ENCODE measurements at regions not wholly inside any gene's neighbourhood (a gene's known extent, or its start where the extent isn't known, plus 50 kb on each side); places are given as distances from the start of the nearest gene placed in this dataset.
"Not testable (repeated sequence)": the region's sequence is repeated elsewhere in the genome, so short reads cannot be mapped to it uniquely, and the experiment has no call there.

- no peak for DNase-seq
Measured at GRCh38 chr6:163744256-163744925, 329.9 kb downstream of the QKI start.

GRCh38 chr6:163743796-163744195 lies 329.3 kb downstream of the QKI start:
- no peak for DNase-seq

GRCh38 chr6:163741743-163742363 lies 327.3 kb downstream of the QKI start:
- DNase-seq, result no peak

- DNase-seq, result no peak
Measured at GRCh38 chr6:163741342-163741741, 326.8 kb downstream of the QKI start.

- no peak for DNase-seq
Measured at GRCh38 chr6:163739966-163740365, 325.4 kb downstream of the QKI start.

GRCh38 chr6:163739408-163739725 lies 324.8 kb downstream of the QKI start:
- DNase-seq, result no peak

DNA sequence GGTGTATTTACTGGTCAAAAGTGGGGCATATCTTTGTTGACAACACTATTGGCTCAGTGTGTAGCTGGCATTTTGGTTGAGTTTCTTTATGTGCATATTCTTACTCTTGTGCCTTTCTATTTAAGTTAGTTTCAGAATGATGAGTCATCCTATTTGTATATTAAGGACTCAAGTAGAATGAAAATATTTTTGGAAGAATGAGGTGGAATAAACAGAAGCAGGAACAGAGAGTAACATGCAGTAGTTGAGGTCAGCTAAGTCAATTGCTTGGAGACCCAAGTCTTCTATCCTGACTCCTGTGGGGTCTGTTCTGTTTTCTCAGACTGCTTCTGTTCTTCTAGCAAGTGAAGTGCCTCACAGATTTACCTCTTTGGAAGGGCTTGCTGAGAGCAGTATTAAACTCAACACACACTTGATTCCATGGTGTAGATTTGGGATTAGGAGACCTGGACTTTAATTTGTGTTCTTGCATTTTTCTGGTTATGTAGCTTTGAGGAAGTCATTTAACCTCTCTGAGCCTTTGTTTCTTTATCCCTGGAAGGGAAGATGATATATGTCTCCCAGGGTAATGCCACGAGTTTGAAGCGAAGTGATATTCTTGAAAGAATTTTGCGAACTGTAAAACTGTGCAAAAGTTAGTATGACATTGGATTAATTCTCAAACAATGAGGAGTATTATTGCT lies 324.3 kb downstream of the QKI start:
- no peak for DNase-seq

GRCh38 chr6:163738304-163738703 lies 323.8 kb downstream of the QKI start:
- DNase-seq, result no peak

- DNase-seq, result no peak
Measured at GRCh38 chr6:163735076-163735475, 320.6 kb downstream of the QKI start.

- no peak for DNase-seq
Measured at GRCh38 chr6:163733061-163733460, 318.5 kb downstream of the QKI start.

DNA sequence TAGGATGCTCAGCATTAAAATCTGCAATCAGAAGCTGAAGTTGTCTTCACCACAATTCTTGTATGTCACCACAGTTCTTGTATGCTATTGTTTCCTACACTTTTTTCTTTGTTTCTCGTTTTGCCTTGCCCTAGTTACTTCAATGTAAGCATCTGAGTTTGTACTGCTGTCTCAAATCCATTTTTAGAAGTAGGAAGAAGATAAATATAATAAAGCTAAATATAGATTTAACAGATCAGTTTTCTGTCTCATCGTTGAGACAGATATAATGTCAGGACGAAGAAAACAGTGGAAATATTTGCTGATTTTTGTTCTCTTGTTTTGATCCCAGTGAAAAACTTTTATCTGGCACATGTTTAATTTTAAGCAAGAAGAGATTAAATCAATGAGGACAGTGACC lies 318.0 kb downstream of the QKI start:
- no peak for DNase-seq

GRCh38 chr6:163732014-163732351 lies 317.5 kb downstream of the QKI start:
- DNase-seq, result not testable (repeated sequence)

GRCh38 chr6:163731215-163732013 lies 316.9 kb downstream of the QKI start:
- DNase-seq, result no peak

DNA sequence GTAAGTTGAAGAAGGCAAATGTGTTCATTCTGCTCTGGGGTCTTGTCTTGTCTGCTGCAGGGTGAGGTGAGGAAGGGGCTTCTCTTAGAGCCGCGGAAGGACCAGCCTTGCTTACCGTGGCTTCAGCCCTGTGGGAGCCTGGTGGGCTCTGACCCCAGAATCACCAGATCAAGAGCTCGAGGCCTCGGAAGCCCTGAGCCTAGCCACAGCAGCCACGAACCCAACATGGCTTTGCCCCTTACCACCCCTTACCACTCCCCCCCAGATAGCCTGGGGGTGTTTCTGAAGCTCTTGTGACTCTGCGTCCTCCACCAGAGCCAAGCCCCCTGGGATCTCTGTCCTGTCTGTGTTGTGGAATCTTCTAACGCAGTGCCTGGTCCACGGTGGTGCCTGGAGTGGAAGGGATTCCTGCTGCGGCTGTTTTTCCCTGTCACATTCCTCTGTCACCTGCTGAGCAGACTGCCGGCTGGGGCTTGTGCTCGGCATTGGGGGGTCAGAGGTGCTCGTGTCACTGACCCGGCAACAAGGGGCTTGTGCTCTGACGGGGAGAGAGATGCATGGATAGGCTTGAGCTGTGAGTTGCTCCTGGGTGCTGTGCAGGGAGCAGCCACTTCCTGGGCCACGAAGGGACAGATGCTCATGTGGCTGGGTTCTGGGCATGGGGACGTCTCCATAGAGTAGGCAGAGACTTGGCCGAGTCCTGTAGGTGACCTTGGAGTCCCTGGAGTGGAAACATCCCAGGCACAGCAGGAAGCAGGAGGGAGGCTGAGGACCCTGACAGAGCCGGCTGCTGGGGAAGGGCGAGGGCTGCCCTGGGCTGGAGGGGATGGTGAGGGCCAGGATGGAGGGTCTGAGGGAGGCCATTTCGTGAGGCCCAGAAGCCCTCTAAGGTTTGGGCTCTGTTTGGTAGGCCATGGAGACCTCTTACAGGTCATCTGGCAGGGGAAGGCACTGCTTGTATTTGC lies 316.0 kb downstream of the QKI start:
- DNase-seq, result no peak

DNA sequence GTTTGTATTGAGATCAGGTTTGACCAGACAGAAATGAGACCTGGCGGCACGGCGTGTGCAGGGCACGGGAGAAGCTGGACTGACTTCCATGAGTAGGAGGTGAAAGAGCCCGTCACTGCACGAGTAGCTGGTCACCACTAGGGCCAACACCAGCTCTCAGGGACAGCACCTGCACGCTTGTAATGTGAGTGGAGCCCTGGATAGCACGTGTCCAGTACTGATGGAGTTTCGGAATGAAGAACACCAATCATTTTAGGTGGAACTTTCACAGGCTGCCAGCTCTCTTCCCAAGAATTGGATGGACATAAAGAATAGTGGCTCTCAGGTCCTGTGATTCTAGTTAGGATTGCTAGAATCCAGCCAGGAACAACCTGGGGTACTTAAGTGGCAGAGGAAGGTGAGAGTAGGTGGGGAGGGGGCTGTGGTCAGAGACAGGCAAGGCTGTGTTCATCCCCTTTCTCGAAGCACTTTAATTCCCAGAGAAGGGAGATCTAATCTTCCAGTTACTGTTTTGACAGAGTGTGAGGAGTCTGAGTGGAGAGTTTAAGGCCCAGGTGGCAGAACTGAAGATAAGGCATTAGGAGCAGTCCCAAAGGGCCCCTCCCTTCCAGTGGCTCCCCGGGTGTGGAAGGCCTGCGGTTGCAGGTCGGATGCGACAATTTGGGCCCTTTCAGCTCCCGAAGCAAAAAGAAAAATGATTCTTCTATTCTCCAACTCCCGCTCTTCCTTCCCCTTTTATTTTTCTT lies 314.8 kb downstream of the QKI start:
- DNase-seq, result no peak

DNA sequence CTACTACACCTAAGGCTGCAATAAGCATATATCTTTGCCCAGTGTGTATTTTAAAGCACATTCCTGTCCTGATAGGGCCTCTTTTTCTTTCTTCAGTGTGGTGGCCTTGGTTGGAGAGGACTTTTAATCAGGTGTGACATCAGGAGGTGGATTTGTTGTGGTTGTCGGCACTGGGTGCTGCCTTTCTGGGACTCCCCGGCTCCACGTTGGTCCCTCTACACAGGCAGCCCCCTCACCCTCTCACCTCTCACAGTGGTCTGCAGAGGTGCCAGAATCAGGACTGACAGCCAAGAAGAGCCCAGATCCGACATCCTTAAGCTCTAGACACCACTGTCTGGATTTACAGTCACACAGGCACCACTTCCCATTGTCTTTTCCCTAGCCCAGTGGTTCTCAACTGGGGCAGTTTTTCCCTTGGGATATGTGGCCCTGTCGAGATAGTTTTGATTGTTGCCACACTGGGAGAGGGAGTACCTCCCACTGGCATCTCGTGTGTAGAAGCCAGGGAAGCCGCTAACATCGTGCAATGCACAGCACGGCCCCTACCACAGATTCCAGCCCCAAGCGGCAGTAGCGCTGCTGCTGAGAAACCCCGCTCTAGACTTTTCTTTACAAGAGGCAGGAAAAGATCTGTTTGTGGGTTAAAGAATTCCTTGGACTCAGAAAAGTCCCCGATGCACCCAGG lies 314.1 kb downstream of the QKI start:
- no peak for DNase-seq

GRCh38 chr6:163726037-163726695 lies 311.6 kb downstream of the QKI start:
- no peak for DNase-seq

- DNase-seq, result no peak
Measured at GRCh38 chr6:163725008-163725941, 310.8 kb downstream of the QKI start.

DNA sequence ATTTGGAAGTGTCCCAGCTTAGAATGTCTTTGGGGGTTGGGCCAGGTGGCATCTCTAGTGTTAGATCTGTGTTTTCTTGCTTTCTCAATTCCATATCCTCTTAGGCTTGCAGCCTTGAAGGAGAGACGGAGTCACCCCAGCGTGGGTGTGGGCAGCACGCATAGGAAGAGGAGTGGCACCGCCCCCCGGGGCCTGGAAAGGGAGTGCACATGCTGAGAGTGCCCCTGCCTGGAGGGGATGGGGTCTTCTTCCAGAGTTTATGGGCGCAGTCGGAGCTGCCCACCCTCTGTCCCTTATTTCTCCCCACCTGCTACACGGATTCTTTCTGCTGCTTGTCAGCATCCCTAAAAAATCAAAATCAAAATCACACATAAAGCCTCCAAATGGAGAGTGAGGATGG lies 309.7 kb downstream of the QKI start:
- DNase-seq, result no peak
